ENCODE measurements at regions not wholly inside any gene's neighbourhood (a gene's known extent, or its start where the extent isn't known, plus 50 kb on each side); places are given as distances from the start of the nearest gene placed in this dataset.

- Histone ChIP-seq H2AFZ (ENCODE audit: low read length) (no peak overlapping the region), H3K27me3 (ENCODE audit: low read length) (no peaks in the 10 kb centered on the region), H3K36me3 (ENCODE audit: low read depth, low read length) (no peaks in the 10 kb centered on the region), H4K20me1 (ENCODE audit: low read length) (no peaks in the 10 kb centered on the region), H3K4me2 (ENCODE audit: low read length) (no peak overlapping the region), H3K9ac (ENCODE audit: low read length) (no peak overlapping the region), H3K9me3 (ENCODE audit: low read length) (no peaks in the 10 kb centered on the region), H3F3A (ENCODE audit: low read length, unreplicated experiment) (no peaks in the 10 kb centered on the region), H3K4me1 (ENCODE audit: insufficient read depth, low read length) (no peaks in the 10 kb centered on the region), H3K4me3 (ENCODE audit: low read length) (no peak overlapping the region), H3K79me2 (ENCODE audit: low read length) (no peaks in the 10 kb centered on the region), H3K27ac (ENCODE audit: low read length) (no peak overlapping the region), H3K9me2 (replicated peaks; ENCODE audit: low read length) (no peaks in the 10 kb centered on the region)
- intact Hi-C loops (cut with micrococcal nuclease): no loop called here
- BruUV-seq (replicated peaks): no TSS peak
- POLR2A ChIA-PET (ENCODE audit: unreplicated experiment): no interaction called here
- CTCF ChIA-PET: no interaction called here
- ATAC-seq (no peak), DNase-seq (no peak)
- no peak for TF ChIP-seq CTCF (conservative IDR thresholded peaks at IDR 0.05; ENCODE audit: low read depth, low read length)
- no peak for TF ChIP-seq EZH2phosphoT487 (IDR thresholded peaks at IDR 0.05; ENCODE audit: borderline replicate concordance, low read length)
- no peak for TF ChIP-seq EZH2 (IDR thresholded peaks at IDR 0.05; ENCODE audit: low read length, unreplicated experiment)
Observed at GRCh38 chr13:44795176-44795575, 194.1 kb downstream of the NUFIP1 start.

DNA sequence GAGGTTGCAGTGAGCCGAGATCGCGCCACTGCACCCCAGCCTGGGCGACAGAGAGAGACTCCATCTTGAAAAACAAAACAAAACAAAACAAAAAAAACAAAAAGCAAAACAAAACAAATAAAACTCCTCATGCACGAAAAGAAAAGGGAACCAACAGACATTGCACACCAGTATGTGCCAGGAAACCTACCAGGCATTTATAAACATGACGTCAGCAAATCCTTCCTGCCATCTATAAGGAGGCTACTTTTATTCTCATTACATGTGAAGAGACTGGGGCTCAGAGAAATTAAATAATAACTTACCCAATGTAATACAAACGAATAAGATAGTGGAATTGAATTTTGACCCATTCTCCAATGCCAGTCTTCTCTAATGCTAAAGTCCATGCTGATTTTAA, 197.2 kb downstream of the NUFIP1 start:
- Histone ChIP-seq H3K4me3 (ENCODE audit: low read length) (no peak overlapping the region), H3K9ac (ENCODE audit: low read length) (no peak overlapping the region), H2AFZ (ENCODE audit: low read length) (no peak overlapping the region), H4K20me1 (ENCODE audit: low read length) (no peaks in the 10 kb centered on the region), H3K4me1 (ENCODE audit: insufficient read depth, low read length) (no peaks in the 10 kb centered on the region), H3K9me2 (replicated peaks; ENCODE audit: low read length) (no peaks in the 10 kb centered on the region), H3F3A (ENCODE audit: low read length, unreplicated experiment) (no peaks in the 10 kb centered on the region), H3K36me3 (ENCODE audit: low read depth, low read length) (no peaks in the 10 kb centered on the region), H3K27me3 (ENCODE audit: low read length) (no peaks in the 10 kb centered on the region), H3K9me3 (ENCODE audit: low read length) (no peaks in the 10 kb centered on the region), H3K4me2 (ENCODE audit: low read length) (no peak overlapping the region), H3K27ac (ENCODE audit: low read length) (no peak overlapping the region), H3K79me2 (ENCODE audit: low read length) (no peaks in the 10 kb centered on the region)
- ChIA-PET CTCF (no interaction called here), POLR2A (ENCODE audit: unreplicated experiment) (no interaction called here)
- TF ChIP-seq EZH2phosphoT487 (IDR thresholded peaks at IDR 0.05; ENCODE audit: borderline replicate concordance, low read length) (no peak), CTCF (conservative IDR thresholded peaks at IDR 0.05; ENCODE audit: low read depth, low read length) (no peak), EZH2 (IDR thresholded peaks at IDR 0.05; ENCODE audit: low read length, unreplicated experiment) (no peak)
- DNase-seq: no peak
- BruUV-seq (replicated peaks): no TSS peak
- intact Hi-C loops (cut with micrococcal nuclease): no loop called here
- no peak for ATAC-seq

- no peaks in the 10 kb centered on the region for H3K79me2 ChIP-seq (ENCODE audit: low read length)
- TF ChIP-seq EZH2 (IDR thresholded peaks at IDR 0.05; ENCODE audit: low read length, unreplicated experiment) (no peak), CTCF (conservative IDR thresholded peaks at IDR 0.05; ENCODE audit: low read depth, low read length) (no peak), EZH2phosphoT487 (IDR thresholded peaks at IDR 0.05; ENCODE audit: borderline replicate concordance, low read length) (no peak)
- ATAC-seq (no peak; the same call in 1 of the 2 replicates), DNase-seq (no peak)
- no TSS peak for BruUV-seq (replicated peaks)
- H3K36me3 ChIP-seq (ENCODE audit: low read depth, low read length): no peaks in the 10 kb centered on the region
- ChIA-PET POLR2A (ENCODE audit: unreplicated experiment) (no interaction called here), CTCF (no interaction called here)
- no peaks in the 10 kb centered on the region for H3K9me3 ChIP-seq (ENCODE audit: low read length)
- H3F3A ChIP-seq (ENCODE audit: low read length, unreplicated experiment): no peaks in the 10 kb centered on the region
- no peak overlapping the region for H3K9ac ChIP-seq (ENCODE audit: low read length)
- no peak overlapping the region for H3K4me3 ChIP-seq (ENCODE audit: low read length)
- H3K27me3 ChIP-seq (ENCODE audit: low read length): no peaks in the 10 kb centered on the region
- H2AFZ ChIP-seq (ENCODE audit: low read length): no peak overlapping the region
- H3K9me2 ChIP-seq (replicated peaks; ENCODE audit: low read length): no peaks in the 10 kb centered on the region
- no peaks in the 10 kb centered on the region for H3K4me1 ChIP-seq (ENCODE audit: insufficient read depth, low read length)
- intact Hi-C loops (cut with micrococcal nuclease): no loop called here
- H3K27ac ChIP-seq (ENCODE audit: low read length): no peak overlapping the region
- no peaks in the 10 kb centered on the region for H4K20me1 ChIP-seq (ENCODE audit: low read length)
- H3K4me2 ChIP-seq (ENCODE audit: low read length): no peak overlapping the region
Observed at GRCh38 chr13:44790289-44790688, 199.0 kb downstream of the NUFIP1 start.

All from PC-3 (cell line).